HG02678 (cell line): ENCODE measurements at regions not wholly inside any gene's neighbourhood (a gene's known extent, or its start where the extent isn't known, plus 50 kb on each side); places are given as distances from the start of the nearest gene placed in this dataset.
A peak's percentile ranks its signal among the peaks of the same experiment; 100 is the strongest.
"Not testable (repeated sequence)": the region's sequence is repeated elsewhere in the genome, so short reads cannot be mapped to it uniquely, and the experiment has no call there.

Source experiments
- ATAC-seq: cut with Tn5 transposase; IDR thresholded peaks from one replicate; pipeline ENCODE4 v1.9.1; 2021; ENCODE audit warnings: mild to moderate bottlenecking, moderate library complexity; ENCODE audit not compliant: unreplicated experiment

DNA sequence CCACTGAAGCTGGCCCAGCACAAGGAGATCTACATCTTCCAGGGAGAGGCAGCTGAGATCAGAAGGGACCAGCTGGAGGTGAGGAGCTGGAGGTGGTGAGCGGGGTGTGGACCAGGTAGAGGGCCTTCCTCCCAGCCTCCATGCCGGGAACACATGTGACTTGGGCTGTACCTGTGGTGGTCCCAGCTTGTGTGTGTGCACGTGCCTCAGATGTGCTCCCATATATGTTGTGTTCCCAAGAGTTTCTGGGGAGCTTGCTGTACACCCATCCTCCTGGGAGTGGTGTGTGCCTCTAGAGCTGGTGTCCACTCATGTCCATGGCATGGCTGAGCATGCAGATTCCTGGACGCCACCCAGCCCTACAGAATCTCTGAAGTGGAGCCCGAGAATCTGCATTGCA is 183.7 kb upstream of the AKAP13 start:
- ATAC-seq = not testable (repeated sequence)

DNA sequence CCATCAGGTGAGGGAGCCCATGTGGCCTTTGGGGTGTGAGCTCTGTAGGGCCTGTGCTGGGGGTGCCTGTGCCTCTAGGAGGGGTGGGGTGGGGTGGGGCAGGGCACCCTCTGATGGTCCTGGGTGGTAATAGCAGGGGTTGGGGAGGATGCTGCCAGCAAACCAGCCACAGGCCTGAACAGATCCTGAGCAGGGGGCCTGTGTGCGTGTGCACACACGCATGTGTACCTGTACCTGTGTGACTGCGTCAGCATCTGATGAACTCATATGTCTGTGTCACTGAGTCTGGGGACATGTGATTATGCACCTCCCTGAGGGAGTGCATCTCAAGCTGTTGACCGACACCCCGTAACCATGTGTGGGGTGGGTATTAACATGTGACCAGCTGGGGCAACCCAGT is 182.8 kb upstream of the AKAP13 start:
- ATAC-seq = not testable (repeated sequence)

DNA sequence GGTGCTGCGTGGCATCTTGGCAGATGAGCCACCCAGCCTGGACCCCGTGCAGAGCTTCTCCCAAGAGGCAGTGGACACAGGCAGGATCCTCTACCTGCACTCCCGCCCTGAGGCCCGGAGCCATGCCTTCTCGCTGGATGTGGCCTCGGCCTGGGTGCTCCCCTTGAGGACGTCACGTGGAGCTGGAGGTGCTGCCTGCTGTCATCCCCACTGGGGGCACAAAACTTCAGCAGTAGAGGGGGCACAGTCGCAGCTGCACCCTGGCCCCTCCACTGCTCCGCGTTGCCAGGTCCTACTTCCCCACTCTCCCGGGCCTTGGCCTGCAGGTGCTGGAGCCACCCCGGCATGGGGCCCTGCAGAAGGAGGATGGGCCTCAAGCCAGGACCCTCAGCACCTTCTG is 182.0 kb upstream of the AKAP13 start:
- not testable (repeated sequence) for ATAC-seq

DNA sequence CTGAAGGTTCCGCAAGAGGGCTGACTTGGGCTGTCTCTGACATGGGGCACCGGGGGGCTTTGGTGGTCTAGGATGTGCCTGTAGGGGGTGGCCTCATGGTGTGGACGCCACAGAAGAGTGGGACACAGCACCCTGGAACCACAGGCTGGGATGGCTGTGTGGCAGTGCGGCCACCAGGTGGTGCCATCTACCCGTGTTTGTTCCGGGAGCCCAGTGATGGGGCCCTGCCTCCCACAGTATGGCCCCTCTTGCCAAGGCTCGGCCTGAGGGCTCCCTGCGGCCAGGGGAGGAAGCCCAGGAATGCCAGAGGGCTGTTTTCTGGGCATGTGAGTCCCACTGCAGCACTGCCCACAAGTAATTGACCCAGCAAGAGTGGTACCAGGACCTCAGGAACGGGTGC is 180.2 kb upstream of the AKAP13 start:
- peak; percentile 85 for ATAC-seq

DNA sequence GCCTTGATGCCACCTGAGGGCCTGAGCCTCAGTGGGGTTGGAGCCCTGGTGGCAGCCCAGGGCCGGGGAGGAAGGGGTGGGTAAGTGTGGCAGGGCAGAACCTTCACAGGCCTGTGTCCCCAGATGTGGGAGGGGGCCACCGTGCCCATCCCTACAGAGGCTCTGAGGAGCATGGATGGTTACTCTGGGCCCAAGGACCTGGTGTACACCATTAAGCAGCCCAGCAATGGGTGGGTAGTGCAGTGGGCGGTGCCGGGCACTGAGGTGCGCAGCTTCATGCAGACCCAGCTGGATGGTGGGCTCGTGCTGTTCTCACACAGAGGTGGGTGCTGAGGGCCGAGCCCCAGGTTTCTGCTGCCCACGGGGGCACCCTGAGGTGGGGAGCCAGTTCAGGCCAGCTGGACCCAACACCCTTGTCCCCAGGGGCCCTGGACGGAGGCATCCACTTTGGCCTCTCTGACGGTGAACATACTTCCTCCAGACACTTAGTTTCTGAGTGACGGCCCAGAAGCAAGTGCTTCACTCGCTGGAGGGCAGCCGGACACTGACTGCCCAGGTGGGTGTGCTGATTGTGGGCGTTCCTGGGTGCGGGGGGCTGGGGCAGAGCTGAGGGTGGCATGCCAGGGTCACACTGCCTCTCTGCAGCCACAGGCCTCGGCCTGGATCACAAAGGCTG is 179.1 kb upstream of the AKAP13 start:
- ATAC-seq = not testable (repeated sequence)

DNA sequence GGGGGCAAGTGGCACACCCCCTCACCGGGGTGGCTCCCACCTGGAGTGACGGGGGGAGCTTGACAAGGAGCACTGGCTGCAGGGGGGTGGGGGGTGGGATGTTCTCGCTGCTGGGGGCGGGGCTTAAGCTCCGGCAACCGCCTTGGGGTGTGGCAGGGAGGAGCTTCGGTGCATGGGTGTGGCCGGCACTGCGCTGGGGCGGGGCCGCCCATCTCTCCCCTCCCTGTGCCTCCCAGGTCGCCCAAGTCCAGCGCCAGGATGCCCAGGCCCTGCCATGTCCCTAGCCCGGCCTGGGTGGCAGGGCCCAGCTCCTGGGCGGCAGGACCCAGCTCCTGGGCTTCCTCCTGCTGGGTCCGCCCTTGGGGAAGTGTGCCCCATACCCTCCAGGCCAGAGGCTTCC is 175.9 kb upstream of the AKAP13 start:
- ATAC-seq = not testable (repeated sequence)

DNA sequence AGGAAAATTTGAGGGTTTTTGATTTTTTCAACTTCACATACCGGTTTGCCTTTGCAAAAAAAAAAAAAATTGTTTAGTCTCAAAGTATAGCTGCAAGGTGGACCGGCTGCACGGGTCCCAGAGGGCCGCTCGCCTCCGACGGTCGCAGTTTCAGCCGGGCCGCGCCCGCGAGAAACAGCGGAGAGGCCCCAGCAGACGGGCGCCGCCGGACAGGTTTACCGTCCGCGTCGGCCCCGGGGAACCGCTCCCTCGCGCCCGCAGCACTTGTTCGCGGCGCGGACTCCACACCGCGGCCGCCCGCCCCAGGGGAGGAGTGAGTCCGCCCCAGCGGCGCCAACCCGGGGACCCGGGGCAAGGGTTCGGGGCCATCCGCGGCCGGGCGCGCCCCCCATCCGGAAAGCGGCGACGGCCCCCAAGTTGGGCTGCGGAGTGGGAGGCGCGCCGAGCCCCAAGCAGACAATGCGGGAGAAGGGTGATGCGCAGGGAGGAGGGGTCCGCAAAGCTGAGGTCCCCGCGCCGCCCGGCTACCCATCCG is 146.5 kb upstream of the AKAP13 start:
- not testable (repeated sequence) for ATAC-seq

DNA sequence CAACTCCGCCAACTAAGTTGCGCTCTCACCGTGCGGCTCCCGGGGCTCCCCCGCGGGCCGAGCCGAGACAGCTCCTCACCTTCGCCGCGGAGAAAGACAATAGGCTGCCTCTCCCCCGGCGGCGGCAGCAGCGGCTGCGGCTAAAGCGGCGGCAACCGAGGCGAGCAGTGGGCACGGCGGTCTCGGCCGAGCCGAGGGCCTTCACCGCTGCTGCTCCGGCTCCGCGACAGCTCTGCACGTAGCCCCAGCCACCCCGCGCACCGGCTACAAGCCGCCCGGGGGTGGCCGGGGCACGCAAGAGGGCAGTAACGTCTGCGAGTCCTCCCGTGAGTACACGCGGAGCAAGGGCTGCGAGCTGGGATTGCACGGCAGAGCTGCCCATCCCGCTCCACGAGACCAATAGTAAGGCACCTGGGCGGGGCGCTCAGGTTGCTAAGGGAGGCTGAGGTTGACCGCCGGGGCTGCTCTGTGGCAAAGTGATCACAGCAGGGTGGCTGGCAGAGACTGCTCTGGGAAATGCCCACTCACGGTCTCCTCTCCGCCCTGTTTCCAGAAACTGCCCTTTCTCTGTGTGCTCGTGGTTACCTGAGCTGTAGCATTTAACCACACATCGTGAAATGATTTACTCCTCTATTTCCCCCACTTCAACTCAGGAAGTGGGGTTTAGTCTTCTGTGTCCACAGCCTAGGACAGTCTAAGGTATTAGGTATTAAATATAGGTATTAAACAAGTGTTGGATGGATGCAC is 145.8 kb upstream of the AKAP13 start:
- ATAC-seq = not testable (repeated sequence)

DNA sequence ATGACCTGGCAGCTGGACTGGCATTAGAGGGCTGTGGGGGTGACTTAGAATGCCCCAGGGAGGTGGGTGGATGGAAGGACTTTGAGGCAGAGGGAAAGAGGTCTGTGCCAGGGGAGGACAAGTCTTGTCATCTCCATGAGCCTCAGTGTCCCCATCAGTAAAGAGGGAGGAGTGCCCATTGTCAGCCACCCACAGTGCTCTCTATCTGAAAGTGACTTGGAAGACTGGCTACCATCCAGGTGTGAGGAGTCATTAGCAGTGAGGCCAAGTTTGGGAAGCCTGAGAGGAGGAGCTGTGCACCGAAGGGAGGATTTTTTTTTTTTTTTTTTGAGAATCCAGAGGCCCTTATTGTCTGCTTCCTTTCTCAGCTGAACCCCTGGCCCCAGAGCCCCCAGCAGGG is 136.3 kb upstream of the AKAP13 start:
- ATAC-seq = not testable (repeated sequence)

DNA sequence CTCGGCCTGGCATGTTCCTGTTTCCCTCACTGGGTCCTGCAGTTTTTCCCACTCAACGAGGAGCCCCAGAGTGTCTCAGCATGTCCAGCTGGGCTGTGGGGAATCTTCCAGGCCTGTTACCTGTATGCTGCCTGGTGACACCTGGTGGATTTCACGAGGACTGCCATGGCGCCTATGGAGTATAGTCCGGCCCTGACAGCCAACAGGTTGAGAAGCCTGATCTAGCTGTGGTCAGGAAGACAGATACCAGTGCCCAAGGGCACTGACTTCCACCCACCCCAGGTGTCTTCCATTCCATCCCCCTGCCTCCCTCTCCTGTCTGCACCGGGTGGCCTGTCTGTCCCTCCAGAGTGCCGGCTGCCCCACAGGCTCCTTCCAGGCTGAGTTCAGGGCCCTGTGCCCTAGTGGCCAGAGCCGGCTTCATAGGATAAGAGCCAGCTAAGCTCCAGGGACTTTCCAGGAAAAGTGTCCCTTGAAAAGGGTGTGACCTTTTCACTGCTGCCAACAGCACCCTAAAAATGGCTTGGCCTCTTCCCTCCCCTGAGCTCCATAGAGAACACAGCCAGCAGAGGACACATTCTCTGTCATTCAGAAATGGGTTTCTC is 129.4 kb upstream of the AKAP13 start:
- ATAC-seq = not testable (repeated sequence)

DNA sequence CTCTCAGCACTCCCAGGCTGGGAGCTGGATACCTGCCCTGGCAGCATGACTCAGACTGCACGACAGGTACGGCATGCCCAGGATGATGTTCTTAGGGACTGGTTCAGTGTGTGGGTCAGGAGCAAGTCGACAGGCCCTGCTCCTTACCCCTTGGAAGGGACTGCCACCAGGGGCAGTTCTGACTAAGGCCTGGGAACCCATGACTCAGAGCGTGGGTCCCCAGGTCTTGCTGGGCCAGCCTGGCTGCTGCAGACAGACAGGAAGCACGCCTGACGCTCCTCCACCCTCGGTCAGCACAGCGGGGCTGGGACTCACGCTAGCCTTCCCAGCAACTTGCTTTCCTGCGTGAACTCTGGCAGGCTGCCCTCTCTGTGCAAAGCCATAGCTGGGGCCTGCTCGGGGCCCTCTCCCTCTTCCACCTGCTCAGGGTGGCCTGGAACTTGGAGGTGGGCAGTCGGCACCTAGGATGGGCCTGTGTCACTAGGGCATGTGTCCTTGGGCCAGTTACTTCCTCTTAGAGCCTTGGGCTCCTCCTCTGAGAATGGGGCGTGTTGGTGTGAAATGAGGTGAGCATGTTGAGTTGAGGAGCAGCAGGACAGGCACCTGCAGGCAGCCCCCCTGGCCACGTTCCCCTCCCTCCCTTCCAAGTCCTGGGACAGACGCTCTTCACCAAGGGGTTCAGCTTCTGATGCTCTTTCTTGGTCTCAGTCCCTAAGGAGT is 127.0 kb upstream of the AKAP13 start:
- ATAC-seq = peak; percentile 70

DNA sequence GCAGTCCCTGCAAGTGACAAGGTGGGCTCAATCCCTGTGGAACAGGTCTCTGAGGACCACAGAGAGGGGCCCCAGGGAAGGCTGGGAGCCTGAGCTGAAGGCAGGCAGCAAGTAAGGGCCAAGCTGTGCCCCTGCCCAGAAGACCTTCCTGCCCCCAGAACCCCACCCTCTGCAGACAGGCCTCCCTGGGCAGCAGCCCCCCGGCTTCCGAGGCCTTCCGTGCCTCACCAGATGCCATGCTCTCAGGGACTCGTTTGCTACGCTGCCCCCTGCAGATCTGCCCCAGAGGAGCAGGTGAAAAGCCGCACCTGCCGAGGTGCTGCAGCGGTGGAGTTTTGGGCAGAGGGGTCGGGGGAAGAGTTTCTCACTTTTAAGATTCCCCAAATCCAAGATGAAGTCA is 125.4 kb upstream of the AKAP13 start:
- not testable (repeated sequence) for ATAC-seq

DNA sequence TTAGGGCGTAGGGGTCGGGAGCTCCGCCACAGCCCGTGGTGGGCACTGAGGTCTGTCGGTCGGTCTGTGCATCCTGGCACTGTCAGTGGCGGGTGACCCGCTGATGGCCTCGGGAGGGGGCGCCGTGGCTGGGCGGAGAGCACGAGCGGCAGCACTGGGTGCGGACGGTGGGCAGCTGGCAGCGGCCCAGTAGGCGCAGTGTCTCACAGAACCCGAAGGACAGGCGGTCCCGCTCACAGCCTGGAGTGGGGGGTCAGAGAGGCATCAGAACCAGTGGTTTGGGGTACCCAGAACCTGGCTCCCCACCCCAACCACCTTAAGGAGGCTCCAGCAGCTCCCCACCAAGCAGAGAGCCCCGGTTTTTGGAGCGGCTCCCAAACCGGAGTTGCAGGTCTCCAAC is 124.9 kb upstream of the AKAP13 start:
- not testable (repeated sequence) for ATAC-seq

DNA sequence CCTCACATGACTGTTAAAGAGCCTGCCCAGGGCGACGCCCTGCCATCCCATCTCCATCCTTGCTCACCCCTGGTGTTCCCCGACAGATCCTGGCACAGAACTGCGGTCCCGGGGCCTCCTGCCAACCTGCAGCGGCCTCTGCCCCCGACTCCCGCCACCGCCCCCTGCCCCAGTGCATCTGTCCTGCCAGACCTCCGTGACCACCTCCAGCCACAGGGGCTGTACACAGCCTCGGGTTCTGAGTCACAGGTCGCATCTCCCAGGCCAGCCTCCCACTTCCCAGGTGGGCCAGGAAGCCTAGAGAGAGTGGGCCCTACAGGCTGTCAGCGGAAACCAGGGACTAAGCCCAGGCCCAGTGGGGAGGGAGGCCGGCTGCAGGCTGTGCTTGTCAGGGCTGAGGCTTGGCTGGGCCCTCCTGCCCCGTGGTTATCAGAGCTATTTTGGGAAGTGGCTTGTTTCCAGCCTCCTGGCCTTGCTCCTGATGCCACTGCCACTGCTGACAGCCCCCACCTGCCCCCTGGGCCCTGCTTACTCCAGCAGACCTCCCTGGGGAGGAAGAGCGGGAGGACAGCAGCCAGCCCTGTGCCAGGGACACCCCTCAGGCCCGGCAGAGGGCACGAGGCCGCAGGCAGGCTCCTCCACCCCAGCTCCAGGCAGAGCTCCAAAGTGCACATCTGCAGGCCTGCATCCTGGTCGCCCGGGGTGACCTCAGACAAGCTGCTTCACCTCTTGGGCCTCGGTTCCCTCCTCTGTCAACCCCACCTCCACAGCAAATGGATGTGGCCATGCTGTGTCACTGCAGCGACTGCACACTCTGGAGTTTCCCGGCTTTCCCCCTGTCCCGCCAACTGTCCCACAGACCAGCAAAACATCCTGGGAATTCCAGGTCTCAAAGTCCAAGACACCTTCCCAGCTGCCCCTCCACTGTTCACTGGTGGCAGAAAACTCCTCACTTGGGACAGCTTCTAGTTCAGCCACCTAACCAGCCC is 124.1 kb upstream of the AKAP13 start:
- not testable (repeated sequence) for ATAC-seq

DNA sequence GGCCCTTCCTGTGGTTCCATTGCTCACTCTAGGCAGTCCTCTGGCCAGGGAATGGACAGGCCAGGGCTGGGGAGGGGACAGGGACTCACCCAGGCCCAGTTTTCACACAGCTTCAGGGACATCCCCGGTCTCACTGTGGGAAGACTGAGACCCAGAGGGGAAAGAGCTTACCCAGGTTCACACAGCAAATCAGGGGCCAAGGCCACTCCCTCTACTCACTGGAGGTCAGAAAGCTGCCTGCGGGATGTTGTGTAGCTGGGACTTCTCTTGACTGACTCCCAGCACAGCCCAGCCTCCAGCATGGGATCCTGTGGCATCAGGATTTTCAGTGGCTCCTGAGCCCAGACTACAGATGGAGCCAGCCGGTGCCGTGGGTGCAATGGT is 122.3 kb upstream of the AKAP13 start:
- not testable (repeated sequence) for ATAC-seq

DNA sequence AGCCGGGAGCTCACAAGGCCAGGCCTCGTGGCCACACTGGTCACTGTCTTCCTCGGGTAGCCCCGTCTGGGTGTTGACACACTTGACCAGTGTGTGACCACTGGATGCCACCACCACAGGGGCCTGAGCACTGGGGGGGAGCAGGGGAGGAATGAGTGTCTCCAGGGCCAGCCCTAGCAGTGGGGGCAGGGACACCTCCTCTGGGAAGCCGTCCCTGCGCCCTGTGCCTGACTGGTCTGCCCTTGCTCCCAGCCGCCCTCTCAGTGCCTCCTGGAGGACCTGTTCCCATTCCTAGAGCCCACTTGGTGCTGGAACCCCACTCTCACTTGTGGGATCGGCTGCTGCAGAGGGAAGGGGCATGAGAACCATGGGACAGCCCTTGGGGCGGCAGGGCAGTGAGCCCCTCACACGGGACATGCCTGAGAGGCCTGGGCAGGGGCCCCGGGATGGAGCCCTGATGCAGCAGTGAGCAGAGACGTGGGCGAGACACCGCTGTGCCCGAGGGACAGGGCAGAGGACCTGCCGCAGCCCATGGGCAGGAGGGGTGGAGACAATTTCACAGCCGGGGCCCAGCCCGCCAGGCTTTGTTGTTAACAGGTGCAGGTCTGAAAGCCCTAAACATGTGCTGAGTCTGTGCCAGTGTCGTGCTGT is 121.7 kb upstream of the AKAP13 start:
- ATAC-seq = not testable (repeated sequence)

DNA sequence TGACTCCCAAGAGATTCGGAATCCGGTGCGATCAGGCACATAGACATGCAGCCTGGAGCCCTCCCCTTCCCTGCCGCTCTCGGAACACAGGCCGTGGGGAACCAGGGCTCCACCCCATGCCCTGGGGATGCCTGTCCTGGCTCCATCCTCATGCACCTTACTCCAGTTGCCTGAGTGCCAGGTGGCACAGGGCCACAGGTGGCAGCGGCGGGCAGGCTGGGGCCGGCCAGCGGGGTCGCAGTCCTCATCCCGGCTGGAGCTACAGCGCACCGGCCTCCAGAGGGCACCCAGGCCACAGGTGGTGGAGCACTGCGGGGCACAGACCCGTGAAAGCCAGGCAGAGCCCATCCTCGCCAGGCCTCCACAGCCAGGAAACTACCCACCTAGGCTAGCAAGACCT is 119.9 kb upstream of the AKAP13 start:
- not testable (repeated sequence) for ATAC-seq

DNA sequence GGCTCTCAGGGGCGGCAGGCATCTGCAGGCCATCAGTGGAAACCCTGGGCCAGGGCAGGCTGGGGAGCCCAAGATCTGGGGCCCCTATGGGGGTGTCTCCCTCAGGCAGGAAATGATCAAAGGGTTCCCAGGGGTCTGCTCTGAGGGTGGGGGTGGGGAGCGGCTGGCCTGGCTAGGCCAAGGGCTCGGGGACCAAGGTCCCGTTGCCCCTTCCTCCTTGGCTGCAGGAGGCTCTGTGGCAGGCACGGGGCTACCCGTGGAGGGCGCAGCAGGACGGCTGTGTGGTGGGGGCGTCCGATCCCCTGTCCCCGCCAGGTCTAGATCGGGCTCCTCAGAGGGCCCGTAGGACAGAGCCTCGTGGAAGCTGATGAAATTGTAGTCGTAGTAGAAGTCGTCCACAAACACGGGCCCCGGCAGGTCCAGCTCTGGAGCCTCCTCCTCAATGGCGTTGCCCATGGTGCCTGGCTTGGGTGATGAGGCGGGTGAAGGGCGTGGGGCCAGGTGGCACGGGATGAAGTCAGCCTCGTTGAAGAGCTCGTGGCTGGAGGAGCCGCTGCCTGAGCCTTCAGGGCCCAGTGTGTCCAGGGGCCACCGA is 117.8 kb upstream of the AKAP13 start:
- not testable (repeated sequence) for ATAC-seq

DNA sequence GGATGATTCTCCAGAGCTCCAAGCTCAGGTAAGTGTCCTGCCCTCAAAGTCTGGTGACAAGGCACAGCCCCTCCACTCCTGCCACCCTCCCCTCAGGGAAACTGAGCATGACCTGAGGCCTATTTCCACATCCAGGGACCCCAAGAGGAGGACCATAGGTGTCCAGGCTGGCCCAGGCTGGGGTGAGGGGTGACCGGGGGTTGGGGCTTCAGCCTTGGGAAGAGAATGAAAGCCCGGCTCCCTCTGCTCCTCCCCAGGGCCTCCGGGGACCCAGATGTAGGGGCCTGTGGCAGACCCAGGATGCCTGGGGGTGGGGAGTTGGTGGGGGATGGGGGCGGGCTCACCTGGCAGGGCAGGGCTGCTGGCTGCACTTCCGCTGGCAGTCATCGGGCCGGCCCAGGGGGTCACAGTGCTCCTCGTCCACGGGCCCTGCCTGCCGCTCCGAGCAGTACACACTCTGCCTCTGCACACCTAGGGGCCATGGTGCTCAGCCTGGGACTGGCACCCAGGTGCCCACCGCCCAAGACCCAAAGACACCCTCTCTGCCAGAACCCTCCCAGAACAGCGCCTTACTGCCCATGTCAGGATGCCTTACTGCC is 116.5 kb upstream of the AKAP13 start:
- ATAC-seq = not testable (repeated sequence)
